ENCODE measurements at regions not wholly inside any gene's neighbourhood (a gene's known extent, or its start where the extent isn't known, plus 50 kb on each side); places are given as distances from the start of the nearest gene placed in this dataset.
"Not testable (repeated sequence)": the region's sequence is repeated elsewhere in the genome, so short reads cannot be mapped to it uniquely, and the experiment has no call there.

GRCh38 chrX:65331371-65331770 lies 203.2 kb downstream of the LAS1L start:
- no peak for DNase-seq (ENCODE audit: low read depth in 2 of 2)

GRCh38 chrX:65300104-65300809 lies 234.3 kb downstream of the LAS1L start:
- DNase-seq (ENCODE audit: low read depth in 2 of 2) = no peak

GRCh38 chrX:65282905-65283304 lies 251.7 kb downstream of the LAS1L start:
- DNase-seq (ENCODE audit: low read depth in 2 of 2) = not testable (repeated sequence)

GRCh38 chrX:65273152-65273551 lies 261.4 kb downstream of the LAS1L start:
- no peak for DNase-seq (ENCODE audit: low read depth in 2 of 2)

- no peak for DNase-seq (ENCODE audit: low read depth in 2 of 2)
Measured at GRCh38 chrX:65266482-65266881, 268.1 kb downstream of the LAS1L start.

- no peak for DNase-seq (ENCODE audit: low read depth in 2 of 2)
Measured at GRCh38 chrX:65253817-65254216, 277.6 kb upstream of the ZC4H2 start.

GRCh38 chrX:65241059-65241721 lies 264.9 kb upstream of the ZC4H2 start:
- no peak for DNase-seq (ENCODE audit: low read depth in 2 of 2)

GRCh38 chrX:65203545-65203944 lies 227.3 kb upstream of the ZC4H2 start:
- DNase-seq (ENCODE audit: low read depth in 2 of 2) = no peak

GRCh38 chrX:65196758-65197360 lies 220.6 kb upstream of the ZC4H2 start:
- no peak for DNase-seq (ENCODE audit: low read depth in 2 of 2)

- DNase-seq (ENCODE audit: low read depth in 2 of 2) = no peak
Measured at GRCh38 chrX:65195621-65196020, 219.4 kb upstream of the ZC4H2 start.

- no peak for DNase-seq (ENCODE audit: low read depth in 2 of 2)
Measured at GRCh38 chrX:65194547-65194946, 218.3 kb upstream of the ZC4H2 start.

GRCh38 chrX:65163325-65163724 lies 187.1 kb upstream of the ZC4H2 start:
- not testable (repeated sequence) for DNase-seq (ENCODE audit: low read depth in 2 of 2)

GRCh38 chrX:65148232-65148631 lies 172.0 kb upstream of the ZC4H2 start:
- no peak for DNase-seq (ENCODE audit: low read depth in 2 of 2)

GRCh38 chrX:65136424-65136823 lies 160.2 kb upstream of the ZC4H2 start:
- DNase-seq (ENCODE audit: low read depth in 2 of 2) = no peak

- no peak for DNase-seq (ENCODE audit: low read depth in 2 of 2)
Measured at GRCh38 chrX:65127842-65128241, 151.6 kb upstream of the ZC4H2 start.

- no peak for DNase-seq (ENCODE audit: low read depth in 2 of 2)
Measured at GRCh38 chrX:65098851-65099250, 122.6 kb upstream of the ZC4H2 start.

- no peak for DNase-seq (ENCODE audit: low read depth in 2 of 2)
Measured at GRCh38 chrX:65093658-65094057, 117.4 kb upstream of the ZC4H2 start.

GRCh38 chrX:65073233-65073632 lies 97.0 kb upstream of the ZC4H2 start:
- no peak for DNase-seq (ENCODE audit: low read depth in 2 of 2)

GRCh38 chrX:65072590-65072989 lies 96.3 kb upstream of the ZC4H2 start:
- DNase-seq (ENCODE audit: low read depth in 2 of 2) = no peak

- DNase-seq (ENCODE audit: low read depth in 2 of 2) = not testable (repeated sequence)
Measured at GRCh38 chrX:65058626-65059025, 82.4 kb upstream of the ZC4H2 start.

GRCh38 chrX:65045001-65045400 lies 68.8 kb upstream of the ZC4H2 start:
- no peak for DNase-seq (ENCODE audit: low read depth in 2 of 2)

- DNase-seq (ENCODE audit: low read depth in 2 of 2) = no peak
Measured at GRCh38 chrX:65035446-65035770, 59.2 kb upstream of the ZC4H2 start.

All from stimulated activated CD8-positive, alpha-beta memory T cell treated with anti-CD3 and anti-CD28 coated beads, Interleukin-2, amount 100 ng/mL, for 1 hour (primary cell).